Ovary (tissue), 3 donors: ENCODE measurements at regions not wholly inside any gene's neighbourhood (a gene's known extent, or its start where the extent isn't known, plus 50 kb on each side); places are given as distances from the start of the nearest gene placed in this dataset.

Experiments used
- CTCF ChIP-seq, 3 donors: fragments of 450-650 bp in 2 of 3; fragments of 200-600 bp in 1 of 3; IDR thresholded peaks; one replicate each; pipeline versions ENCODE4 v1.5.1 to v1.8.0; 2016 to 2022; ENCODE audit warnings: antibody characterized with exemption in 3 of 3, mild to moderate bottlenecking in 1 of 3
- POLR2A ChIP-seq: fragments of 450-650 bp; IDR thresholded peaks from one replicate; pipeline ENCODE4 v1.6.1; 2017; ENCODE audit warnings: antibody characterized with exemption, mild to moderate bottlenecking, moderate library complexity
- donor health status: DM: no; HTN: no; CAD: no.

- TF ChIP-seq CTCF (IDR thresholded peaks at IDR 0.05) (no peak), POLR2A (no peak)
Observed at GRCh38 chr1:166351676-166352075, 184.9 kb upstream of the FAM78B start.
